Breast epithelium (tissue), 3 donors: ENCODE measurements at regions not wholly inside any gene's neighbourhood (a gene's known extent, or its start where the extent isn't known, plus 50 kb on each side); places are given as distances from the start of the nearest gene placed in this dataset.

Source experiments
- CTCF ChIP-seq, 3 donors: fragments of 450-650 bp; IDR thresholded peaks; one replicate each; pipeline ENCODE4 v1.5.1; 2016 to 2017; ENCODE audit warnings: antibody characterized with exemption in 3 of 3, mild to moderate bottlenecking in 3 of 3, moderate library complexity in 3 of 3
- POLR2A ChIP-seq: fragments of 450-650 bp; IDR thresholded peaks from one replicate; pipeline ENCODE4 v1.6.1; 2016; ENCODE audit warnings: antibody characterized with exemption, mild to moderate bottlenecking, moderate library complexity
- POLR2AphosphoS5 ChIP-seq, 3 donors: sonication (generic); formaldehyde crosslinking; IDR thresholded peaks; one replicate each; pipeline ENCODE4 v1.6.1; 2017; ENCODE audit warnings: antibody characterized with exemption in 3 of 3

GRCh38 chr2:122079844-122080243 is 324.4 kb downstream of the TSN start:
- TF ChIP-seq POLR2A, result no peak
- TF ChIP-seq CTCF (IDR thresholded peaks at IDR 0.05), result no peak
- no peak for TF ChIP-seq POLR2AphosphoS5 (IDR thresholded peaks at IDR 0.05)
